ENCODE measurements at regions not wholly inside any gene's neighbourhood (a gene's known extent, or its start where the extent isn't known, plus 50 kb on each side); places are given as distances from the start of the nearest gene placed in this dataset.

DNA sequence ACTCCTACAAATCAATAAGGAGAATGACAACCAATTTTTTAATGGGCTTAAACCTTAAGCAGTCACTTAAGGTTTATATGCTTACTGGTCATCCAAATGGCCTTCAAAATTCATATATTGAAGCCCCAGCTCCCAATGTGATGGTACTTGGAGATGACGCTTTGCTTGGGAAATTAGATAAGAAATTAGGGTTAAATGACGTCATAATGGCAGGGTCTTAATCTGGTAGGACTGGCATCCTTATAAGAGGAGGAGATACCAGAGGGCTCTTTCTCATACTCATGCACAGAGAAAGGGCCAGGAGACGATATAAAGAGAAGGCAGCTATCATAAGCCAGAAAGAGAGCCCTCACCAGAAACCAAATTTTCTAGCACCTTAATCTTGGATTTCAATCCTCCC is 350.8 kb upstream of the NFE2L3 start:
- TF ChIP-seq, protein P1, sequence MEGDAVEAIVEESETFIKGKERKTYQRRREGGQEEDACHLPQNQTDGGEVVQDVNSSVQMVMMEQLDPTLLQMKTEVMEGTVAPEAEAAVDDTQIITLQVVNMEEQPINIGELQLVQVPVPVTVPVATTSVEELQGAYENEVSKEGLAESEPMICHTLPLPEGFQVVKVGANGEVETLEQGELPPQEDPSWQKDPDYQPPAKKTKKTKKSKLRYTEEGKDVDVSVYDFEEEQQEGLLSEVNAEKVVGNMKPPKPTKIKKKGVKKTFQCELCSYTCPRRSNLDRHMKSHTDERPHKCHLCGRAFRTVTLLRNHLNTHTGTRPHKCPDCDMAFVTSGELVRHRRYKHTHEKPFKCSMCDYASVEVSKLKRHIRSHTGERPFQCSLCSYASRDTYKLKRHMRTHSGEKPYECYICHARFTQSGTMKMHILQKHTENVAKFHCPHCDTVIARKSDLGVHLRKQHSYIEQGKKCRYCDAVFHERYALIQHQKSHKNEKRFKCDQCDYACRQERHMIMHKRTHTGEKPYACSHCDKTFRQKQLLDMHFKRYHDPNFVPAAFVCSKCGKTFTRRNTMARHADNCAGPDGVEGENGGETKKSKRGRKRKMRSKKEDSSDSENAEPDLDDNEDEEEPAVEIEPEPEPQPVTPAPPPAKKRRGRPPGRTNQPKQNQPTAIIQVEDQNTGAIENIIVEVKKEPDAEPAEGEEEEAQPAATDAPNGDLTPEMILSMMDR (IDR thresholded peaks at IDR 0.05): no peak
- no peak for TF ChIP-seq POLR2A (IDR thresholded peaks at IDR 0.05)

Data from testis (tissue), 2 donors.